Glutamatergic neuron (in vitro differentiated cells): ENCODE measurements at regions not wholly inside any gene's neighbourhood (a gene's known extent, or its start where the extent isn't known, plus 50 kb on each side); places are given as distances from the start of the nearest gene placed in this dataset.

Experiments
- DNase-seq: peaks from one replicate; pipeline ENCODE4 v3.0.0; 2022
- H3K27ac Mint-ChIP-seq: one replicate; pipeline ENCODE4 v1.8.0; 2020; ENCODE audit warnings: mild to moderate bottlenecking, mixed read lengths, inconsistent platforms; ENCODE audit not compliant: unreplicated experiment
- H3K27me3 Mint-ChIP-seq: one replicate; pipeline ENCODE4 v1.8.0; 2020; ENCODE audit warnings: mild to moderate bottlenecking, moderate library complexity, mixed read lengths, inconsistent platforms; ENCODE audit not compliant: unreplicated experiment
- H3K36me3 Mint-ChIP-seq: one replicate; pipeline ENCODE4 v1.8.0; 2020; ENCODE audit warnings: mild to moderate bottlenecking, mixed read lengths, inconsistent platforms; ENCODE audit not compliant: unreplicated experiment
- H3K4me1 Mint-ChIP-seq: one replicate; pipeline ENCODE4 v1.8.0; 2020; ENCODE audit warnings: mild to moderate bottlenecking, low read depth, mixed read lengths, inconsistent platforms; ENCODE audit not compliant: unreplicated experiment
- H3K4me3 Mint-ChIP-seq: one replicate; pipeline ENCODE4 v1.8.0; 2020; ENCODE audit warnings: mild to moderate bottlenecking, mixed read lengths, inconsistent platforms; ENCODE audit not compliant: unreplicated experiment
- H3K9me3 Mint-ChIP-seq: one replicate; pipeline ENCODE4 v1.8.0; 2020; ENCODE audit warnings: mild to moderate bottlenecking, moderate library complexity, mixed read lengths, inconsistent platforms; ENCODE audit not compliant: unreplicated experiment
- CTCF ChIP-seq: fragments of 200-600 bp; sonication (generic); IDR thresholded peaks from one replicate; pipeline ENCODE4 v1.5.0; 2021; ENCODE audit not compliant: partially characterized antibody, unreplicated experiment

- no peak overlapping the region for H3K4me3 Mint-ChIP-seq
- H3K36me3 Mint-ChIP-seq = no peaks in the 10 kb centered on the region
- H3K4me1 Mint-ChIP-seq = no peaks in the 10 kb centered on the region
- H3K27ac Mint-ChIP-seq = no peak overlapping the region
- no peaks in the 10 kb centered on the region for H3K9me3 Mint-ChIP-seq
- no peak for DNase-seq
- no peak for TF ChIP-seq CTCF
- no peaks in the 10 kb centered on the region for H3K27me3 Mint-ChIP-seq
Observed at GRCh38 chr11:109553284-109553683, 131.3 kb downstream of the C11orf87 start.

GRCh38 chr11:109554951-109555350, 133.0 kb downstream of the C11orf87 start:
- no peak for TF ChIP-seq CTCF
- DNase-seq = no peak
- H3K27ac Mint-ChIP-seq = no peak overlapping the region
- H3K36me3 Mint-ChIP-seq = no peaks in the 10 kb centered on the region
- H3K4me3 Mint-ChIP-seq = no peak overlapping the region
- H3K27me3 Mint-ChIP-seq = no peaks in the 10 kb centered on the region
- no peaks in the 10 kb centered on the region for H3K9me3 Mint-ChIP-seq
- H3K4me1 Mint-ChIP-seq = no peaks in the 10 kb centered on the region

GRCh38 chr11:109564241-109564640, 142.3 kb downstream of the C11orf87 start:
- TF ChIP-seq CTCF = no peak
- Mint-ChIP-seq H3K36me3 (no peaks in the 10 kb centered on the region), H3K27ac (no peak overlapping the region), H3K4me3 (no peak overlapping the region), H3K9me3 (no peaks in the 10 kb centered on the region), H3K27me3 (no peaks in the 10 kb centered on the region), H3K4me1 (no peaks in the 10 kb centered on the region)
- no peak for DNase-seq

GRCh38 chr11:109582470-109582869, 160.5 kb downstream of the C11orf87 start:
- no peak for TF ChIP-seq CTCF
- no peaks in the 10 kb centered on the region for H3K27me3 Mint-ChIP-seq
- H3K4me3 Mint-ChIP-seq = no peak overlapping the region
- H3K36me3 Mint-ChIP-seq = no peaks in the 10 kb centered on the region
- H3K4me1 Mint-ChIP-seq = peaks cover 12% of the 10 kb centered on the region
- H3K27ac Mint-ChIP-seq = no peak overlapping the region
- DNase-seq = no peak
- H3K9me3 Mint-ChIP-seq = peaks cover 2% of the 10 kb centered on the region

GRCh38 chr11:109584001-109584972, 162.3 kb downstream of the C11orf87 start:
- Mint-ChIP-seq H3K36me3 (no peaks in the 10 kb centered on the region), H3K27ac (no peak overlapping the region), H3K4me1 (peaks cover 12% of the 10 kb centered on the region), H3K4me3 (no peak overlapping the region), H3K9me3 (no peaks in the 10 kb centered on the region), H3K27me3 (no peaks in the 10 kb centered on the region)
- no peak for DNase-seq
- TF ChIP-seq CTCF = no peak
